A549 (cell line): ENCODE measurements at regions not wholly inside any gene's neighbourhood (a gene's known extent, or its start where the extent isn't known, plus 50 kb on each side); places are given as distances from the start of the nearest gene placed in this dataset.

Source experiments
- ATAC-seq, 2 experiments: fragments of 200-7000 bp in 1 of 2; fragments of >200 bp in 1 of 2; cut with Nextera tagmentation in 1 of 2; cut with Tn5 transposase in 1 of 2; 3 replicates each; pipeline versions ENCODE4 v1.8.0 to v1.9.1; 2018 to 2020; ENCODE audit warnings: mild to moderate bottlenecking in 1 of 2, moderate library complexity in 1 of 2
- CTCF ChIA-PET: fragments of 300-600 bp; sonication (Branson Sonifier 250); formaldehyde crosslinking; extraction: SDS; loops from one replicate; lab custom pipeline; 2021; ENCODE audit warnings: antibody characterized with exemption, inconsistent platforms; lab: Yijun Ruan, JAX
- POLR2A ChIA-PET: fragments of 350-600 bp; formaldehyde crosslinking; extraction: SDS; loops from one replicate; lab custom pipeline; 2021; ENCODE audit warnings: antibody characterized with exemption, inconsistent platforms; lab: Yijun Ruan, JAX
- DNase-seq, 2 experiments: peaks; one replicate each; pipeline versions ENCODE4 v3.0.0 to v3.0.0-alpha.2; 2011 to 2016; ENCODE audit warnings: low read depth in 1 of 2, low spot score in 1 of 2
- FAIRE-seq: peaks from 2 replicates; lab custom pipeline; 2011; peaks lifted over from hg19 to GRCh38; lab: Jason Lieb, UNC
- H3K27ac ChIP-seq, 2 experiments: fragments of >200 bp; sonication (Bioruptor Twin); formaldehyde crosslinking; 3 replicates each; pipeline ENCODE4 v1.5.1; 2016 to 2017
- H3K4me1 ChIP-seq: fragments of >200 bp; sonication (Bioruptor Twin); formaldehyde crosslinking; 3 replicates; pipeline ENCODE4 v1.6.1; 2016
- H3K4me2 ChIP-seq: fragments of >200 bp; sonication (Bioruptor Twin); formaldehyde crosslinking; 3 replicates; pipeline ENCODE4 v1.6.1; 2016
- H3K4me3 ChIP-seq: fragments of >200 bp; sonication (Bioruptor Twin); formaldehyde crosslinking; 3 replicates; pipeline ENCODE4 v1.5.1; 2016
- H3K9me3 ChIP-seq: fragments of >200 bp; sonication (Bioruptor Twin); formaldehyde crosslinking; 3 replicates; pipeline ENCODE4 v1.6.1; 2016
- BCL3 ChIP-seq: fragments of >200 bp; sonication (Bioruptor Twin); formaldehyde crosslinking; IDR thresholded peaks from 3 replicates; pipeline ENCODE4 v1.6.1; 2016
- CBX2 ChIP-seq: fragments of 200-600 bp; sonication (generic); IDR thresholded peaks from 2 replicates; pipeline ENCODE4 v1.6.1; 2016; ENCODE audit warnings: low read depth, mild to moderate bottlenecking, borderline replicate concordance
- CEBPB ChIP-seq, 2 experiments: fragments of >200 bp in 1 of 2; sonication (Bioruptor Twin) in 1 of 2; formaldehyde crosslinking in 1 of 2; IDR thresholded peaks; 2 replicates each; pipeline ENCODE4 v1.6.1; 2012 to 2016
- E2F6 ChIP-seq: IDR thresholded peaks from 2 replicates; pipeline ENCODE4 v1.6.1; 2012; ENCODE audit warnings: low read depth, borderline replicate concordance
- EHF ChIP-seq: fragments of 250-450 bp; sonication (Bioruptor Pico); IDR thresholded peaks from 2 replicates; pipeline ENCODE4 v1.5.0; 2020; ENCODE audit warnings: mild to moderate bottlenecking
- ESRRA ChIP-seq: fragments of 150-350 bp; IDR thresholded peaks from 2 replicates; pipeline ENCODE4 v1.6.1; 2014; ENCODE audit warnings: mild to moderate bottlenecking, low read length, borderline replicate concordance
- FOXS1 ChIP-seq: fragments of 250-450 bp; sonication (Bioruptor Pico); IDR thresholded peaks from 2 replicates; pipeline ENCODE4 v1.5.0; 2020; ENCODE audit warnings: mild to moderate bottlenecking, moderate library complexity
- HDAC2 ChIP-seq: fragments of 200-600 bp; sonication (generic); IDR thresholded peaks from 2 replicates; pipeline ENCODE4 v1.6.1; 2016
- HOXB5 ChIP-seq: fragments of 250-450 bp; sonication (Bioruptor Pico); IDR thresholded peaks from 2 replicates; pipeline ENCODE4 v1.5.0; 2020; ENCODE audit warnings: mild to moderate bottlenecking, moderate library complexity
- JUN ChIP-seq, 2 experiments: fragments of >200 bp; sonication (Bioruptor Twin); formaldehyde crosslinking; IDR thresholded peaks; 2 replicates in 1 of 2; 3 replicates in 1 of 2; pipeline ENCODE4 v1.6.1; 2016 to 2017
- KDM1A ChIP-seq: fragments of 200-600 bp; sonication (generic); IDR thresholded peaks from 2 replicates; pipeline ENCODE4 v1.6.1; 2016; ENCODE audit warnings: low read depth, mild to moderate bottlenecking
- KDM5A ChIP-seq: fragments of 200-600 bp; sonication (generic); IDR thresholded peaks from 2 replicates; pipeline ENCODE4 v1.6.1; 2016; ENCODE audit warnings: antibody characterized with exemption, mild to moderate bottlenecking
- MYC ChIP-seq: IDR thresholded peaks from 2 replicates; pipeline ENCODE4 v1.6.1; 2012; ENCODE audit warnings: mild to moderate bottlenecking, inconsistent platforms, low read length, improper control_type of control experiment, borderline replicate concordance
- NR3C1 ChIP-seq: fragments of >200 bp; sonication (Bioruptor Twin); formaldehyde crosslinking; IDR thresholded peaks from 3 replicates; pipeline ENCODE4 v1.6.1; 2017
- PHF8 ChIP-seq: fragments of 200-600 bp; sonication (generic); IDR thresholded peaks from 2 replicates; pipeline ENCODE4 v1.6.1; 2016; ENCODE audit warnings: low read depth, mild to moderate bottlenecking, antibody characterized with exemption, moderate library complexity, borderline replicate concordance
- RNF2 ChIP-seq: fragments of 200-600 bp; sonication (generic); IDR thresholded peaks from 2 replicates; pipeline ENCODE4 v1.6.1; 2016; ENCODE audit warnings: low read depth, mild to moderate bottlenecking, antibody characterized with exemption, moderate library complexity, borderline replicate concordance
- SMC3 ChIP-seq: fragments of >200 bp; sonication (Bioruptor Twin); formaldehyde crosslinking; IDR thresholded peaks from 3 replicates; pipeline ENCODE4 v1.6.1; 2018; ENCODE audit warnings: inconsistent platforms
- ZC3H11A ChIP-seq: fragments of 450-650 bp; IDR thresholded peaks from 2 replicates; pipeline ENCODE4 v1.6.1; 2014; ENCODE audit warnings: antibody characterized with exemption, mild to moderate bottlenecking
- ZFP36 ChIP-seq: fragments of 450-650 bp; IDR thresholded peaks from 2 replicates; pipeline ENCODE4 v1.6.1; 2014; ENCODE audit warnings: borderline replicate concordance; ENCODE audit not compliant: partially characterized antibody
- ZNF302 ChIP-seq: fragments of 250-450 bp; sonication (Bioruptor Pico); IDR thresholded peaks from 2 replicates; pipeline ENCODE4 v1.9.0; 2021; ENCODE audit warnings: inconsistent platforms, mild to moderate bottlenecking, moderate library complexity
- ZSCAN20 ChIP-seq: fragments of 250-450 bp; sonication (Bioruptor Pico); IDR thresholded peaks from 2 replicates; pipeline ENCODE4 v1.8.0; 2022; ENCODE audit warnings: mild to moderate bottlenecking, moderate library complexity
- WGBS: methylation state at CpG from one replicate; pipeline ENCODE4 v1.1.6; 2017; ENCODE audit errors: missing lambda C conversion rate; 5-methylcytosine and 5-hydroxymethylcytosine counted together
- TF ChIP-seq, protein P1 (sequence below): fragments of 250-450 bp; sonication (Bioruptor Pico); IDR thresholded peaks from 2 replicates; pipeline ENCODE4 v1.5.0; 2020; ENCODE audit warnings: low read depth, mild to moderate bottlenecking, moderate library complexity

GRCh38 chr17:69729944-69730343 is 315.4 kb downstream of the MAP2K6 start:
- Histone ChIP-seq H3K4me2 (no peak overlapping the region), H3K4me3 (no peak overlapping the region), H3K4me1 (no peaks in the 10 kb centered on the region; the same call in 2 of the 3 replicates)
- DNase-seq: no peak
- no peak for FAIRE-seq
- ChIA-PET POLR2A (no interaction called here), CTCF (no interaction called here)
- no peak for ATAC-seq
- TF ChIP-seq JUN (IDR thresholded peaks at IDR 0.05): no peak
- TF ChIP-seq ZNF302 (CRISPR knock-in tag): no peak
- no peak for TF ChIP-seq PHF8
- TF ChIP-seq E2F6: no peak
- no peak for TF ChIP-seq BCL3
- no peak for TF ChIP-seq ESRRA
- no peak for TF ChIP-seq HOXB5 (CRISPR knock-in tag)
- no peak for TF ChIP-seq FOXS1
- TF ChIP-seq MYC: no peak
- no peak for TF ChIP-seq ZC3H11A
- no peak for TF ChIP-seq ZFP36
- no peak for TF ChIP-seq ZSCAN20 (CRISPR knock-in tag)
- no peak for TF ChIP-seq NR3C1
- TF ChIP-seq RNF2: no peak
- TF ChIP-seq, all 56 proteins: peak for 0
- Histone ChIP-seq H3K9me3 (no peaks in the 10 kb centered on the region), H3K27ac (no peak overlapping the region)

GRCh38 chr17:69732272-69732918 is 317.9 kb downstream of the MAP2K6 start:
- H3K27ac ChIP-seq: no peak overlapping the region
- FAIRE-seq (no peak), DNase-seq (no peak), ATAC-seq (no peak)
- H3K9me3 ChIP-seq: peaks cover 6% of the 10 kb centered on the region; the same call in 2 of the 3 replicates
- 83% methylated on average over 3 of the region's 3 CpGs for WGBS
- no peak overlapping the region for H3K4me2 ChIP-seq
- H3K4me1 ChIP-seq: no peaks in the 10 kb centered on the region; the same call in 2 of the 3 replicates
- ChIA-PET POLR2A (no interaction called here), CTCF (interaction anchor here (1.0 to 2.2 kb wide), 2 partner anchors 11 to 92 kb away, joined by 3 to 5 read pairs; no protein-coding TSS in a partner anchor)
- H3K4me3 ChIP-seq: no peak overlapping the region
- TF ChIP-seq EHF (CRISPR knock-in tag): no peak
- no peak for TF ChIP-seq CEBPB (IDR thresholded peaks at IDR 0.05)
- TF ChIP-seq CBX2: no peak
- no peak for TF ChIP-seq E2F6
- no peak for TF ChIP-seq KDM1A
- TF ChIP-seq BCL3: no peak
- no peak for TF ChIP-seq HDAC2
- TF ChIP-seq FOXS1: no peak
- TF ChIP-seq SMC3: no peak
- TF ChIP-seq KDM5A: no peak
- TF ChIP-seq, protein P1, sequence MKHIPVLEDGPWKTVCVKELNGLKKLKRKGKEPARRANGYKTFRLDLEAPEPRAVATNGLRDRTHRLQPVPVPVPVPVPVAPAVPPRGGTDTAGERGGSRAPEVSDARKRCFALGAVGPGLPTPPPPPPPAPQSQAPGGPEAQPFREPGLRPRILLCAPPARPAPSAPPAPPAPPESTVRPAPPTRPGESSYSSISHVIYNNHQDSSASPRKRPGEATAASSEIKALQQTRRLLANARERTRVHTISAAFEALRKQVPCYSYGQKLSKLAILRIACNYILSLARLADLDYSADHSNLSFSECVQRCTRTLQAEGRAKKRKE (CRISPR knock-in tag): no peak
- TF ChIP-seq, all 56 proteins: peak for 0
